HG02852 (cell line): ENCODE measurements at regions not wholly inside any gene's neighbourhood (a gene's known extent, or its start where the extent isn't known, plus 50 kb on each side); places are given as distances from the start of the nearest gene placed in this dataset.

Experiments used
- ATAC-seq: cut with Tn5 transposase; IDR thresholded peaks from one replicate; pipeline ENCODE4 v1.9.1; 2021; ENCODE audit warnings: mild to moderate bottlenecking, moderate library complexity; ENCODE audit not compliant: unreplicated experiment

- ATAC-seq: no peak
These were observed 136.6 kb downstream of the RNF152 start for GRCh38 chr18:61756244-61756643.

GRCh38 chr18:61755555-61755954 is 137.3 kb downstream of the RNF152 start:
- ATAC-seq: no peak

GRCh38 chr18:61754039-61754583 is 138.7 kb downstream of the RNF152 start:
- ATAC-seq: no peak

GRCh38 chr18:61753373-61753772 is 139.4 kb downstream of the RNF152 start:
- ATAC-seq: no peak

- no peak for ATAC-seq
These were observed 139.8 kb downstream of the RNF152 start for GRCh38 chr18:61752973-61753372.

- no peak for ATAC-seq
These were observed 141.8 kb downstream of the RNF152 start for GRCh38 chr18:61750840-61751668.

- ATAC-seq: no peak
These were observed 143.3 kb downstream of the RNF152 start for GRCh38 chr18:61749546-61749945.

GRCh38 chr18:61749031-61749430 is 143.8 kb downstream of the RNF152 start:
- ATAC-seq: no peak

- ATAC-seq: no peak
These were observed 144.8 kb downstream of the RNF152 start for GRCh38 chr18:61748004-61748403.

GRCh38 chr18:61743775-61744531 is 148.9 kb downstream of the RNF152 start:
- no peak for ATAC-seq

- no peak for ATAC-seq
These were observed 150.0 kb downstream of the RNF152 start for GRCh38 chr18:61742565-61743429.

GRCh38 chr18:61741881-61742454 is 150.8 kb downstream of the RNF152 start:
- no peak for ATAC-seq

- ATAC-seq: no peak
These were observed 154.3 kb downstream of the RNF152 start for GRCh38 chr18:61738488-61738887.

GRCh38 chr18:61738042-61738441 is 154.8 kb downstream of the RNF152 start:
- ATAC-seq: no peak

- no peak for ATAC-seq
These were observed 156.7 kb downstream of the RNF152 start for GRCh38 chr18:61736133-61736532.

- no peak for ATAC-seq
These were observed 157.2 kb downstream of the RNF152 start for GRCh38 chr18:61735564-61736102.

- no peak for ATAC-seq
These were observed 158.4 kb downstream of the RNF152 start for GRCh38 chr18:61734396-61734795.

- ATAC-seq: no peak
These were observed 160.0 kb downstream of the RNF152 start for GRCh38 chr18:61732854-61733253.

GRCh38 chr18:61731693-61732376 is 161.0 kb downstream of the RNF152 start:
- no peak for ATAC-seq

- ATAC-seq: no peak
These were observed 161.6 kb downstream of the RNF152 start for GRCh38 chr18:61731178-61731577.
